Adipocyte (in vitro differentiated cells): ENCODE measurements at regions not wholly inside any gene's neighbourhood (a gene's known extent, or its start where the extent isn't known, plus 50 kb on each side); places are given as distances from the start of the nearest gene placed in this dataset.

Experiments
- DNase-seq: peaks from one replicate; pipeline ENCODE4 v3.0.0-alpha.2; 2015; ENCODE audit warnings: low read depth
- H3K27me3 ChIP-seq: replicated peaks from 2 replicates; pipeline ENCODE4 v1.7.0; 2013; ENCODE audit warnings: mild to moderate bottlenecking, low read length, moderate library complexity; ENCODE audit not compliant: control insufficient read depth, insufficient read depth
- H3K36me3 ChIP-seq: 2 replicates; pipeline ENCODE4 v1.7.0; 2013; ENCODE audit warnings: low read length, mild to moderate bottlenecking, moderate library complexity; ENCODE audit not compliant: control insufficient read depth, insufficient read depth, severe bottlenecking
- H3K4me1 ChIP-seq: 2 replicates; pipeline ENCODE4 v1.7.0; 2013; ENCODE audit warnings: mild to moderate bottlenecking, low read length, moderate library complexity; ENCODE audit not compliant: control insufficient read depth, insufficient read depth
- H3K4me3 ChIP-seq: 2 replicates; pipeline ENCODE4 v1.7.0; 2013; ENCODE audit warnings: mild to moderate bottlenecking, low read length, moderate library complexity
- H3K9ac ChIP-seq: 2 replicates; pipeline ENCODE4 v1.7.0; 2013; ENCODE audit warnings: mild to moderate bottlenecking, low read length, moderate library complexity
- H3K9me3 ChIP-seq: 2 replicates; pipeline ENCODE4 v1.7.0; 2013; ENCODE audit warnings: mild to moderate bottlenecking, low read length, moderate library complexity; ENCODE audit not compliant: control insufficient read depth

DNA sequence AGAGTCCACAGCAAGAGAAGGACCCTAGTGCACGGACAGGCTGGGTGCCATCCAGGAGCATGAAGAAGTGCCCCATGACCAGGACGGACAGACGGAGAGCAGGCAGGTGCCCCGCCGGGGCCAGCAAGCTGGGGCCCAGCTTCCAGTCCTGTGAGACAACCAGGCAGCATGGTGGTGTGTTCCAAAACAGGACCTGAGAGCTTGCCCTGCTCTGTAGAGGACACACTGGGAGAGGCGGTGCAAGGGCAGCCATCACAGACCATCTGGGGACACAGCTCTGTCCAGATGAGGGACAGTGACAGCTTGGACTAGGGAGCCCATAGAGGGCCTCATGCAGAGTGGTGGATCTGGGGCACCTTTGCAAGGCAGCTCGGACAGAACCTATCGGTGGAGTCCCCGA is 279.8 kb downstream of the EIPR1 start:
- Histone ChIP-seq H3K36me3 (no peaks in the 10 kb centered on the region), H3K27me3 (peaks cover 15% of the 10 kb centered on the region), H3K9ac (no peak overlapping the region), H3K9me3 (no peaks in the 10 kb centered on the region), H3K4me1 (no peaks in the 10 kb centered on the region), H3K4me3 (no peak overlapping the region)
- no peak for DNase-seq

DNA sequence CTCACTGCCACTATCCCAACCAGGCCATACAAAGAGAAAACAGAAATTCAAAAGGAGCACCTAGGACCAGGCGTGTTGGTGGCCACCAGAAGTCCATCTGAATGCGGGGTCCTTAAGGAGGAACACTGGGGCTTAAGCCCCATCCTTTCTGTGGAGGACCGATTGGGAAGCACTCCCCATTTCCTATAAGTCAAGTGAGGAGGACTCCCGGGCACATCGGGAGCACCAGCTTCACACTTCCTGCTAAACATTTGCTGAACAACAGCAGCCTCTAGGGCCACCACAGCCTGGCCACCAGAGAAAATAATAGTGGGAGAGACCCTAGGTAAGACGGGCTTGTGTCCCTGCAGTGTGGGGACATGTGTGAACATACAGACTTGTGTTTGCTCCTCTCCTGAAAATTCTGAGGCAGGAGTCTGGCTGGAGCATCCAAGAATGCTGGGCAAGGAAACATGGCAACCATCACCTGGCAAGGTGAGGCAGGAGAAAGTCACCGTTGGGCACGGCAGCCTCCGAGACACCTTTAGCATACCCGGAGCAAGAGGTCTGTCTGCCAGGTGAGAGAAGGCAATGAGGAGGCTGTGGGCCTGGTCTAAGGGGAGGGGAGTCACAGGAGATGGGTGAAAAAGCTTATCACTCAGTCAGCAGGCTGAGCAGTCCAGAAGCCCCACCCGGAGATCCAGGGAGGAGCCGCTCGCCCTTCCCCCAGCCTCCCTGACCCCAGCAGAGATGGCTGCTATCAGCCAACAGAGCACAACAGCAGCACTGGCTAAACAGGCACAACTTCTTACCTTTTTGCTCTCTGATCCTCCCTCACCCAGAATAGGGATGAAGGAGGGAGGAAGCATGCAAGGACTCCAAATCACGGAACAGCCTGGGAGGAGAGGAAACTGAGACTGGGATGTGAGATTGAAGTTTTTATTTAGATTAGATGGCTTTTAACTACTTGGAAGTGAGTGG is 282.3 kb downstream of the EIPR1 start:
- H3K9ac ChIP-seq: no peak overlapping the region
- H3K4me1 ChIP-seq: no peaks in the 10 kb centered on the region
- H3K9me3 ChIP-seq: peaks cover 1% of the 10 kb centered on the region
- no peak overlapping the region for H3K4me3 ChIP-seq
- no peak for DNase-seq
- H3K36me3 ChIP-seq: no peaks in the 10 kb centered on the region
- peaks cover 11% of the 10 kb centered on the region for H3K27me3 ChIP-seq

DNA sequence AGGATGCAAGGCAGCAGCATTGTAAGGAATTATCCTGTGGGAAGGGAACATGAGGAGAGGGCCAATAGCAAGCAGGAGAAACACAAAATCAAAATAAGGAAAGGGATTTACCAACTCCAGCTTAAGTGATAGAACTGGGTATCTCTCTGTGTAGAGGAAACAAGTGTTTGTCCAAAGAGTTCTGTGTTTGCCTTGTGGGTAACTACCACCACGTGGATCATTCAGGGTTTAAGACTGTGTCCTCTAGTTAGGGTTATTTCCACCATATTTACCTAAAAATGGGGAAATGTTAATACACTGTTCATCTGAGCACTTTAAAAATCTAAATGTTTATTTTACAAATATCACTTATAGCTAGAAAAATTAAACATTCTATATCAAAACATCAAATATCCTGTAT is 283.3 kb downstream of the EIPR1 start:
- Histone ChIP-seq H3K4me1 (no peaks in the 10 kb centered on the region), H3K9ac (no peak overlapping the region), H3K36me3 (no peaks in the 10 kb centered on the region)

DNA sequence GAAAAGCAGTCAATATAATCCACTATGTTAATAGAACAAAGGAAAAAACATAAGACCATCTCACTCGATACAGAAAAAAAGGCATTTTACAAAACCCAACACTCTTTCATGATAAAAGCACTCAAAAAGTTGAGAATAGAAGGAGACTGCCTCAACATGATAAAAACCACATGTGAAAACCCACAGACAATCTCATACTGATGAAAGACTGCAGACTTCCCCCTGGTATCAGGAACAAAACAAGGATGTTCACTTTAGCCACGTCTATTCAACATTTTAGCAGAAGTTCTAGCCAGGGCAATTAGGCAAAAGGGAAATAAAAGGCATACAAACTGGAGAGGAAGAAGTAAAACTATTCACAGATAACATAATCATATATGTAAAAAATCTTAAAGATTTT is 285.9 kb downstream of the EIPR1 start:
- no peaks in the 10 kb centered on the region for H3K27me3 ChIP-seq
- no peak overlapping the region for H3K9ac ChIP-seq
- no peak overlapping the region for H3K4me3 ChIP-seq
- H3K36me3 ChIP-seq: no peaks in the 10 kb centered on the region
- H3K9me3 ChIP-seq: peaks cover 20% of the 10 kb centered on the region
- DNase-seq: no peak
- H3K4me1 ChIP-seq: no peaks in the 10 kb centered on the region

More for the DNA sequence above, 283.3 kb downstream of the EIPR1 start:
- Histone ChIP-seq H3K27me3 (peaks cover 4% of the 10 kb centered on the region), H3K4me3 (no peak overlapping the region), H3K9me3 (peaks cover 11% of the 10 kb centered on the region)
- no peak for DNase-seq

DNA sequence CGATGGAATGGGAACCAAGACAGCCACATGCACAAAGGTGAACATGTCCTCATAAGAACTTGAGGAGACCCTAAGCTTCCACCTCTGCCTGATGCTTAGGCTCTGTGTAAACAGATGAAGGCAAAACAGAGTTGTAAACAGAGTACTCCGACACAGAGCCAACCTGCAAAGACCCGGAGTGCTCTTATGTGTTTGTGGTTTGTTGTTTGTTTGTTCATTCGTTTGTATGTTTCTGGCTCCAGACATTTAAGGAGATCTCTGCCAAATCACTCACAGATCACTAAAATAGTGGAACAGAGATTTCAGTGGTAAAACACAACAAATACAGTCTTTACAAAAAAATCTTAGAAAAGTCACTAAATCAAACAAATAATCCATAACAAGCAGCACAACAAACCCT is 294.9 kb downstream of the EIPR1 start:
- H3K9ac ChIP-seq: no peak overlapping the region
- no peak for DNase-seq
- H3K4me3 ChIP-seq: no peak overlapping the region
- H3K9me3 ChIP-seq: no peaks in the 10 kb centered on the region
- peaks cover 3% of the 10 kb centered on the region for H3K4me1 ChIP-seq
- H3K36me3 ChIP-seq: no peaks in the 10 kb centered on the region
- H3K27me3 ChIP-seq: no peaks in the 10 kb centered on the region

DNA sequence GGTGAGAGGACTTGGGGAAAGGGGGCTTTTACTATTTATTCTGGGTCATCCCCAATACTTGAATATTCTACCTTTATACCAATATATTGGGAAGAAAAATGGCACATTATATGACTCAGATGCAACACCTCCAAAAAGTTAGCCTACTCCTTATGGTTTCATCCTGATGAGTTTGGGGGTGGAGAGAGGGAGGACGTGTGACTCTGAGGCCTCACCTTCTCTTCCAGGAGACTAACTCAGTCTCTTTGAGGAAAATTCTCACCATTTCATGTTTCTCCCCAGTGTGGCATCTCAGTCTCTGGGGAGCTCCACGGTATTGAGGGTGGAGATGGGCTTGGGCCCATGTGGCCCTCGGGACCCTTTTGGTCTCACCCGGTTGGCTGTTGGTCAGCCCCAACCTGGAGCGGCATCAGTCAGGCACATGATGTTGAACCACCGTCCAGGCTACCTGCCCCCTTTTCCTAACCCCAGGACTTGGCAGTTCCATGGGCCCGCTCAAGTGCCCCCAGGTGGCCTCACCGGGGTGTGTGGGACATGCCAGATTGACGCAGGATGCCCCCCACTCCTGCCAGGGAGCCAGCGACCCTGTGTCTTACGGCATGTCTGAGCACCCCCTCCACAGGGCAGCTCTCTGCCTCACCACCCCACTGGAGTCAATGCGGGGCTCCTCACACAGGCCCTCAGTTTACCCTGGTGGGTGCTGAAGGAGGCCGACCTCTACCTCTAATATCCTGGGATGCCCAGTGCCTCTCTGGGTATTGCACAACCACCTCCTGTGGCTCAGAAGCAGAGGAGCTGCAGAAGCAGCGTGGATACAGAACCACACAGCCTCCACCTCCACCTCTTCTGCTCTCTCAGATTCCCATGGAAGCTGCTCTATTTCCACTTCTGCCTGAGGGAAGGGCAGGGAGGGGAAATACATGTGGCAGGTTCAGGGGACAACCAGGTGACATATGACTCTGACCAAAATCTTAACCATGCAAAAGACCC is 297.4 kb downstream of the EIPR1 start:
- H3K4me1 ChIP-seq: peaks cover 3% of the 10 kb centered on the region
- no peak overlapping the region for H3K4me3 ChIP-seq
- DNase-seq: no peak
- no peaks in the 10 kb centered on the region for H3K36me3 ChIP-seq
- H3K9me3 ChIP-seq: no peaks in the 10 kb centered on the region
- H3K27me3 ChIP-seq: no peaks in the 10 kb centered on the region
- no peak overlapping the region for H3K9ac ChIP-seq

DNA sequence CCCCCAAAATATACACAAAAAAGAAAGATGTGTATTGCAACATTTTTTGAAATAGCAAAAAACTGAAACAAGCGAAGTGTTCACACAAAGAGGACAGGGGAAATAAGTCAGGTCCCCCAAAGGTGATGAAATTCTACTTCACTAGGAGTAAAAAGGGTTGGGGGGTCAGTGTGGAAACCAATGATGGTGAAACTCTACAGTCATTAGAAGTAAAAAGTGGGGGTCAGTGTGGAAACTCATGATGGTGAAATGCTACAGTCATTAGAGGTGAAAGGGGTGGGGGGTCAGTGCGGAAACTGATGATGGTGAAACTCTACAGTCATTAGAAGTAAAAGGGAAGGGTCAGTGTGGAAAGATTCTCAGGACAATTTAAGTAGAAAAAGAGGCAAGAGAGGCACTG is 298.2 kb downstream of the EIPR1 start:
- Histone ChIP-seq H3K9ac (no peak overlapping the region), H3K36me3 (no peaks in the 10 kb centered on the region), H3K27me3 (peaks cover 5% of the 10 kb centered on the region), H3K4me3 (no peak overlapping the region), H3K9me3 (no peaks in the 10 kb centered on the region), H3K4me1 (peaks cover 3% of the 10 kb centered on the region)
- DNase-seq: no peak

DNA sequence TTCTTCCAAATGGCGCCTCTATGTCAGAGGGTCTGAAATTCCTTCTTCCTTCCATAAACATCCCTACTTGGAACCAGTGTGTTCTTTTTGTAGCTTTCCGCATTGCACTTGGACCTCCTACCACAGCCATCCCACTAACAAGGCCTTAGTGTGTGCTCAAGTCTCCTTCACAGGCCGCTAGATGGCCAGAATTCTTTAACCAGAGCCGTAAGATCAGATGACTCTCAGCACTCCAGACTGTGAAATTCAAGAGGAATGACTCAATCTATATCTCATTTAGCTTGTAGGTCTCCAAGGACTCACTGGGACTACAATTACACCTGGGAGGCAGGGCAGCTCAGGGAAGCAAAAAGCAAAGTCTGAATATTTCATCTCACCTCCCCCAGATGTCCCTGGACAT is 298.9 kb downstream of the EIPR1 start:
- Histone ChIP-seq H3K4me3 (no peak overlapping the region), H3K9ac (no peak overlapping the region), H3K27me3 (peaks cover 5% of the 10 kb centered on the region), H3K9me3 (no peaks in the 10 kb centered on the region), H3K4me1 (peaks cover 3% of the 10 kb centered on the region), H3K36me3 (no peaks in the 10 kb centered on the region)
- no peak for DNase-seq

DNA sequence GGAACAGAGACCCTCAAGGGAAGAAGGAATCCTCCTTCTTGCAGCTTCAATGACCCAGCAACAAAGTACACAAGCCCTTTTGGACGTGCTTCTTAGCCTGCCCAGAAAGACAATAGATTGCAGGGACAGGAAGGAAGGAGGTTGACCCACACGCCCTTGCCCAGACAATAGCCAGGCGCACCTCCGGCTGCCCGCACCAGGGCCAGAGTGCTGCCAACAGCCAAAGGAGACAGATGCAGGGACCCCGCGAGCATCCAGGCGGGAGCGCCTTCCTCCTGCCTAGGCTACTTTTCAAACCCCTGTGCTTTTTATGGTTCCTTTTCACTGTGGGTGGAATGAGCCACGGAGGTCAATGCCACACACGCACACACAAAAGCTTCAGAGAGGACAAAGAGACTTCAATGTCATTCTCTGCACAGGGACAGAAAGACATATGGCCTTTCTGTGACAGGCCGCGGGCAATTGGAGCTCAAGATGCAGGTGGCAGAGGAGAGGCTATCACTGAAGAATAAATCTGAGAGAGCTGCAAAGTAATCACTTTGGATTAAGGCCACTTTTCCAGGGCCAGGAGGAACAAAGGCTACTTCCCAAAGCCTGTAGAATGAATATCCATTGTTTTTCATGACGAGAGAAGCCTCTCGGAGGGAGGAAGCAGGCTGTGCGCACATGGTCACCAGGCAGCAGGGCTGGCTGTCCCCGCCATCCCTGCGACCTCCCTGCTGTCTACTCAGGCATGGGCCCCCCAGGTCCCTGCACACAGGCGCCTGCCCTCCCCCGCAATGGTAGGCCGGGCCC is 300.6 kb downstream of the EIPR1 start:
- Histone ChIP-seq H3K36me3 (no peaks in the 10 kb centered on the region), H3K9me3 (no peaks in the 10 kb centered on the region), H3K4me1 (peaks cover 3% of the 10 kb centered on the region), H3K4me3 (no peak overlapping the region), H3K9ac (no peak overlapping the region), H3K27me3 (peaks cover 8% of the 10 kb centered on the region)
- no peak for DNase-seq

DNA sequence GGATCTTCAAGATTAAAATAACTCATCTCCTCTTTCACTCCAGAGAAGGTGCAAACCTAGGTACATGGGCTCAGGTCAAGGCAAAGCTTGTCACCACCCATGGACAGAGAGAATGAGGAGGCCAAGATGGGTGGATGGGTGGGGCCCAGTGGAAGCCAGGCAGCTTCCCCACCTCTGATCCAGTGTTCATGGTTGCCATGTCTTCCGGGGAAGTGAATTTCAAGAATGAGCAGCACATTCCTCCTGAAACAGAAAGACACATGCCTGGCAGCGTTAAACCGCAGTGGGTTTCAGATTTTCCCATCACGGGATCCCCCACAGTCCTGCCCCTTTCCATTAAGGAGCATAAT is 301.7 kb downstream of the EIPR1 start:
- Histone ChIP-seq H3K9me3 (no peaks in the 10 kb centered on the region), H3K4me3 (no peak overlapping the region), H3K36me3 (no peaks in the 10 kb centered on the region), H3K4me1 (peaks cover 3% of the 10 kb centered on the region), H3K9ac (no peak overlapping the region), H3K27me3 (peaks cover 8% of the 10 kb centered on the region)
- DNase-seq: no peak
